SK-N-SH (cell line): ENCODE measurements at regions not wholly inside any gene's neighbourhood (a gene's known extent, or its start where the extent isn't known, plus 50 kb on each side); places are given as distances from the start of the nearest gene placed in this dataset.

Source experiments
- CTCF ChIA-PET: fragments of 300-600, 350-600 bp; formaldehyde crosslinking; extraction: SDS; loops from one replicate; lab custom pipeline; 2021; lab: Yijun Ruan, JAX
- POLR2A ChIA-PET: fragments of 350-600 bp; sonication (Branson Sonifier 250); formaldehyde crosslinking; extraction: SDS; loops from one replicate; lab custom pipeline; 2020; ENCODE audit warnings: antibody characterized with exemption, inconsistent platforms; lab: Yijun Ruan, JAX
- DNase-seq: peaks from one replicate; pipeline ENCODE4 v3.0.0; 2012
- H2AFZ ChIP-seq: fragments of 200-600 bp; sonication (generic); 2 replicates; pipeline ENCODE4 v1.8.1; 2016; ENCODE audit warnings: antibody characterized with exemption, mild to moderate bottlenecking, low read depth
- H3F3A ChIP-seq: fragments of 200-600 bp; sonication (generic); replicated peaks from 2 replicates; pipeline ENCODE3; 2016; ENCODE audit warnings: antibody characterized with exemption, mild to moderate bottlenecking; ENCODE audit not compliant: insufficient read depth
- H3K27ac ChIP-seq, 2 experiments: fragments of 200-500 bp in 1 of 2; fragments of 200-600 bp in 1 of 2; sonication (Bioruptor generic) in 1 of 2; sonication (generic), shearing (Covaris generic) in 1 of 2; 2 replicates each; pipeline versions ENCODE4 v1.5.1 to v1.6.1; 2014 to 2016; ENCODE audit warnings: low read depth in 2 of 2, inconsistent platforms in 1 of 2, low read length in 1 of 2, mild to moderate bottlenecking in 1 of 2, mixed read lengths in 1 of 2
- H3K27me3 ChIP-seq: fragments of 200-600 bp; sonication (generic), shearing (Covaris generic); 2 replicates; pipeline ENCODE4 v1.6.1; 2016; ENCODE audit warnings: mixed run types; ENCODE audit not compliant: insufficient read depth
- H3K36me3 ChIP-seq, 2 experiments: fragments of 200-500 bp in 1 of 2; fragments of 200-600 bp in 1 of 2; sonication (Bioruptor generic) in 1 of 2; sonication (generic) in 1 of 2; replicated peaks in 1 of 2; 2 replicates each; pipeline versions ENCODE3 to v1.5.1; 2014 to 2016; ENCODE audit warnings: low read length in 1 of 2, mild to moderate bottlenecking in 1 of 2; ENCODE audit not compliant: insufficient read depth in 2 of 2, control insufficient read depth in 1 of 2
- H3K4me1 ChIP-seq, 2 experiments: fragments of 200-500 bp in 1 of 2; fragments of 200-600 bp in 1 of 2; sonication (Bioruptor generic) in 1 of 2; sonication (generic), shearing (Covaris generic) in 1 of 2; 2 replicates each; pipeline versions ENCODE4 v1.5.1 to v1.6.1; 2014 to 2016; ENCODE audit warnings: low read depth in 1 of 2, low read length in 1 of 2, mixed run types in 1 of 2; ENCODE audit not compliant: insufficient read depth in 2 of 2, control insufficient read depth in 1 of 2
- H3K4me2 ChIP-seq: fragments of 200-600 bp; sonication (generic), shearing (Covaris generic); 2 replicates; pipeline ENCODE4 v1.6.1; 2017; ENCODE audit warnings: mixed run types
- H3K4me3 ChIP-seq, 2 experiments: fragments of 200-500 bp in 1 of 2; fragments of 200-600 bp in 1 of 2; sonication (Bioruptor generic) in 1 of 2; sonication (generic), shearing (Covaris generic) in 1 of 2; 2 replicates each; pipeline versions ENCODE4 v1.5.1 to v1.8.1; 2014 to 2016; ENCODE audit warnings: low read depth in 2 of 2, inconsistent platforms in 1 of 2, low read length in 1 of 2, mild to moderate bottlenecking in 1 of 2, mixed read lengths in 1 of 2, moderate library complexity in 1 of 2
- H3K79me2 ChIP-seq: fragments of 200-600 bp; sonication (generic); 2 replicates; pipeline ENCODE4 v1.8.1; 2017; ENCODE audit warnings: mild to moderate bottlenecking; ENCODE audit not compliant: insufficient read depth
- H3K9ac ChIP-seq: fragments of 200-600 bp; sonication (generic); 2 replicates; pipeline ENCODE4 v1.6.1; 2017; ENCODE audit warnings: mixed run types
- H3K9me2 ChIP-seq: fragments of 200-600 bp; sonication (generic); 2 replicates; pipeline ENCODE4 v1.6.1; 2017; ENCODE audit warnings: mixed run types
- H3K9me3 ChIP-seq: fragments of 200-600 bp; sonication (generic); 2 replicates; pipeline ENCODE4 v1.6.1; 2017; ENCODE audit warnings: mixed run types, mild to moderate bottlenecking, moderate library complexity
- H4K20me1 ChIP-seq: fragments of 200-600 bp; sonication (generic); 2 replicates; pipeline ENCODE4 v1.6.1; 2017; ENCODE audit warnings: mild to moderate bottlenecking, mixed run types; ENCODE audit not compliant: insufficient read depth
- EP300 ChIP-seq, 2 experiments: IDR thresholded peaks; 2 replicates each; pipeline versions ENCODE4 v1.4.0 to v1.6.1; 2012; ENCODE audit warnings: borderline replicate concordance in 1 of 2, low read depth in 1 of 2, low read length in 1 of 2
- FOSL2 ChIP-seq: IDR thresholded peaks from 2 replicates; pipeline ENCODE4 v1.4.0; 2012; ENCODE audit warnings: low read depth, mild to moderate bottlenecking, moderate library complexity, borderline replicate concordance
- FOXJ3 ChIP-seq: sonication (generic); formaldehyde crosslinking; IDR thresholded peaks from 2 replicates; pipeline ENCODE4 v1.5.1; 2020; ENCODE audit warnings: mild to moderate bottlenecking, missing genetic modification reagents
- GABPA ChIP-seq: IDR thresholded peaks from 2 replicates; pipeline ENCODE4 v1.4.0; 2012; ENCODE audit warnings: low read depth, mild to moderate bottlenecking
- JUND ChIP-seq: IDR thresholded peaks from 2 replicates; pipeline ENCODE4 v1.4.0; 2012
- NFIC ChIP-seq: IDR thresholded peaks from 2 replicates; pipeline ENCODE4 v1.4.0; 2012; ENCODE audit warnings: borderline replicate concordance
- NRF1 ChIP-seq: IDR thresholded peaks from 2 replicates; pipeline ENCODE4 v1.6.1; 2012; ENCODE audit warnings: low read depth, mild to moderate bottlenecking, low read length
- RCOR1 ChIP-seq: fragments of 150-350 bp; IDR thresholded peaks from 2 replicates; pipeline ENCODE4 v1.6.1; 2017; ENCODE audit warnings: antibody characterized with exemption, low read length
- RFX5 ChIP-seq: IDR thresholded peaks from 2 replicates; pipeline ENCODE4 v1.6.1; 2012; ENCODE audit warnings: mild to moderate bottlenecking, improper control_type of control experiment, low read length
- SIN3A ChIP-seq: IDR thresholded peaks from 2 replicates; pipeline ENCODE4 v1.6.1; 2012; ENCODE audit warnings: low read depth, mild to moderate bottlenecking, low read length, moderate library complexity, borderline replicate concordance
- SMC3 ChIP-seq: IDR thresholded peaks from 2 replicates; pipeline ENCODE4 v1.6.1; 2012; ENCODE audit warnings: low read depth, low read length, improper control_type of control experiment
- TEAD4 ChIP-seq: IDR thresholded peaks from 2 replicates; pipeline ENCODE4 v1.4.0; 2012; ENCODE audit warnings: mild to moderate bottlenecking, borderline replicate concordance; ENCODE audit not compliant: insufficient read depth
- YY1 ChIP-seq: IDR thresholded peaks from 2 replicates; pipeline ENCODE4 v1.4.0; 2012; ENCODE audit warnings: low read depth, mild to moderate bottlenecking
- WGBS: methylation state at CpG from one replicate; pipeline ENCODE4 v1.1.6; 2017; ENCODE audit warnings: low lambda C conversion rate; 5-methylcytosine and 5-hydroxymethylcytosine counted together
- TF ChIP-seq, protein P1 (sequence below): IDR thresholded peaks from 2 replicates; pipeline ENCODE4 v1.4.0; 2012; ENCODE audit warnings: low read depth, borderline replicate concordance
- TF ChIP-seq, protein P2 (sequence below): IDR thresholded peaks from 2 replicates; pipeline ENCODE4 v1.6.1; 2012; ENCODE audit warnings: mild to moderate bottlenecking, low read depth, low read length, moderate library complexity
- TF ChIP-seq, protein P3 (sequence below): IDR thresholded peaks from 2 replicates; pipeline ENCODE4; 2012

DNA sequence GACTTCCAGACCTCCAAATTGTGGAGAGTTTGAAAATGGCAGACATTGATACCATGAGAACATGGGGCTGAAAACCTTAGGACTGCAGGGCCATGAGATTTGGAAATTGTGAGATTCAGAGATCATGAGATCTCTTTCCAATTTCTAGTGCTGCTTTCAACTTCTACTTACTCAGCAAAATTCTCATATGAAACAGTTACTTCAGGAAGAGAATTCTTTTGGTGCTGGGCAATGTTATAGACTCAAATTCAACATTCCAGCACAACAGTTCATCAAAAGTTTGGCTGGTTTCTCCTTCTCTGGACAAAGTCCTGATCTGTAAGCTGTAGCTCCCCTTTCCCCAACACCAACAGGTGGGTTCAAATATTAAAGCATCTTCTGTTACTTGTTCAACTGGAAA, 506.9 kb upstream of the NECTIN3 start:
- Histone ChIP-seq H2AFZ (no peak overlapping the region), H3K27me3 (no peaks in the 10 kb centered on the region), H3K4me2 (no peak overlapping the region), H3F3A (peaks cover 7% of the 10 kb centered on the region), H3K9me3 (no peaks in the 10 kb centered on the region), H3K4me3 (no peak overlapping the region), H3K9me2 (peaks cover 5% of the 10 kb centered on the region; the same call in 1 of the 2 replicates), H3K9ac (no peak overlapping the region), H4K20me1 (no peaks in the 10 kb centered on the region), H3K79me2 (no peaks in the 10 kb centered on the region), H3K36me3 (no peaks in the 10 kb centered on the region), H3K4me1 (0 out of 4 replicates have a peak, but pooled peaks cover 0 to 6% of the 10 kb centered on the region in 2 experiments), H3K27ac (no peak overlapping the region)
- ChIA-PET POLR2A (no interaction called here), CTCF (no interaction called here)
- TF ChIP-seq NRF1, result no peak
- TF ChIP-seq, protein P1, sequence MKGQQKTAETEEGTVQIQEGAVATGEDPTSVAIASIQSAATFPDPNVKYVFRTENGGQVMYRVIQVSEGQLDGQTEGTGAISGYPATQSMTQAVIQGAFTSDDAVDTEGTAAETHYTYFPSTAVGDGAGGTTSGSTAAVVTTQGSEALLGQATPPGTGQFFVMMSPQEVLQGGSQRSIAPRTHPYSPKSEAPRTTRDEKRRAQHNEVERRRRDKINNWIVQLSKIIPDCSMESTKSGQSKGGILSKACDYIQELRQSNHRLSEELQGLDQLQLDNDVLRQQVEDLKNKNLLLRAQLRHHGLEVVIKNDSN, result no peak
- no peak for TF ChIP-seq JUND
- TF ChIP-seq EP300 (IDR thresholded peaks at IDR 0.05; ENCODE audit: borderline replicate concordance in 1 of 2, low read depth in 1 of 2, low read length in 1 of 2), result no peak
- no peak for TF ChIP-seq TEAD4
- no peak for TF ChIP-seq RFX5
- TF ChIP-seq FOSL2, result no peak
- TF ChIP-seq FOXJ3 (CRISPR knock-in tag), result no peak
- TF ChIP-seq YY1, result no peak
- no peak for DNase-seq

DNA sequence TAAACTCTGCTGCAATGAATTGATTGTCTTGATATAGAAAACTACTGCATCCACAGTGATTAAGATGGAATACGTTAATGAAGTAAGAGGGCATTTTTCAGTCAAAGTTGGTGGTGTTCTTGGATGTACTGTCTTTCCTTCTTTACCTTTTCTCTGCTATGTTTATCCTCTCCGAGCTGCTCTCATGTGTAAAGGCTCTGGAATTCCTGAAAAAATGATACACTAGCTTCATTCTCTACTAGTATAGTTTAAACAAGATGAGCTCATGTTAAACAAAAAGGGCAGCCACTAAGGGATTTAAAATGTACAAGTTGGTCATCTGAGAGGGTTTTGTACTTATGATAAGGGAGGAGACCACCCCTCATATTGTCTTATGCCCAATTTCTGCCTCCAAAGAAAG, 504.6 kb upstream of the NECTIN3 start:
- WGBS, result 67% methylated on average over 2 of the region's 2 CpGs
- no peaks in the 10 kb centered on the region for H4K20me1 ChIP-seq
- 0 out of 4 replicates have a peak, but pooled peaks cover 0 to 6% of the 10 kb centered on the region in 2 experiments for H3K4me1 ChIP-seq
- no peaks in the 10 kb centered on the region for H3K36me3 ChIP-seq
- H3K27me3 ChIP-seq, result no peaks in the 10 kb centered on the region
- TF ChIP-seq, protein P2, sequence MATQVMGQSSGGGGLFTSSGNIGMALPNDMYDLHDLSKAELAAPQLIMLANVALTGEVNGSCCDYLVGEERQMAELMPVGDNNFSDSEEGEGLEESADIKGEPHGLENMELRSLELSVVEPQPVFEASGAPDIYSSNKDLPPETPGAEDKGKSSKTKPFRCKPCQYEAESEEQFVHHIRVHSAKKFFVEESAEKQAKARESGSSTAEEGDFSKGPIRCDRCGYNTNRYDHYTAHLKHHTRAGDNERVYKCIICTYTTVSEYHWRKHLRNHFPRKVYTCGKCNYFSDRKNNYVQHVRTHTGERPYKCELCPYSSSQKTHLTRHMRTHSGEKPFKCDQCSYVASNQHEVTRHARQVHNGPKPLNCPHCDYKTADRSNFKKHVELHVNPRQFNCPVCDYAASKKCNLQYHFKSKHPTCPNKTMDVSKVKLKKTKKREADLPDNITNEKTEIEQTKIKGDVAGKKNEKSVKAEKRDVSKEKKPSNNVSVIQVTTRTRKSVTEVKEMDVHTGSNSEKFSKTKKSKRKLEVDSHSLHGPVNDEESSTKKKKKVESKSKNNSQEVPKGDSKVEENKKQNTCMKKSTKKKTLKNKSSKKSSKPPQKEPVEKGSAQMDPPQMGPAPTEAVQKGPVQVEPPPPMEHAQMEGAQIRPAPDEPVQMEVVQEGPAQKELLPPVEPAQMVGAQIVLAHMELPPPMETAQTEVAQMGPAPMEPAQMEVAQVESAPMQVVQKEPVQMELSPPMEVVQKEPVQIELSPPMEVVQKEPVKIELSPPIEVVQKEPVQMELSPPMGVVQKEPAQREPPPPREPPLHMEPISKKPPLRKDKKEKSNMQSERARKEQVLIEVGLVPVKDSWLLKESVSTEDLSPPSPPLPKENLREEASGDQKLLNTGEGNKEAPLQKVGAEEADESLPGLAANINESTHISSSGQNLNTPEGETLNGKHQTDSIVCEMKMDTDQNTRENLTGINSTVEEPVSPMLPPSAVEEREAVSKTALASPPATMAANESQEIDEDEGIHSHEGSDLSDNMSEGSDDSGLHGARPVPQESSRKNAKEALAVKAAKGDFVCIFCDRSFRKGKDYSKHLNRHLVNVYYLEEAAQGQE, result no peak
- TF ChIP-seq, protein P3, sequence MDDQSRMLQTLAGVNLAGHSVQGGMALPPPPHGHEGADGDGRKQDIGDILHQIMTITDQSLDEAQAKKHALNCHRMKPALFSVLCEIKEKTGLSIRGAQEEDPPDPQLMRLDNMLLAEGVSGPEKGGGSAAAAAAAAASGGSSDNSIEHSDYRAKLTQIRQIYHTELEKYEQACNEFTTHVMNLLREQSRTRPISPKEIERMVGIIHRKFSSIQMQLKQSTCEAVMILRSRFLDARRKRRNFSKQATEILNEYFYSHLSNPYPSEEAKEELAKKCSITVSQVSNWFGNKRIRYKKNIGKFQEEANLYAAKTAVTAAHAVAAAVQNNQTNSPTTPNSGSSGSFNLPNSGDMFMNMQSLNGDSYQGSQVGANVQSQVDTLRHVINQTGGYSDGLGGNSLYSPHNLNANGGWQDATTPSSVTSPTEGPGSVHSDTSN, result no peak
- TF ChIP-seq NFIC (no peak), RCOR1 (no peak), SIN3A (no peak), FOXJ3 (CRISPR knock-in tag) (no peak), GABPA (no peak), SMC3 (no peak)
- no peak for DNase-seq
- H3K9ac ChIP-seq, result no peak overlapping the region
- H3K27ac ChIP-seq, result no peak overlapping the region
- peak overlapping the region; percentile 13; the same call in 1 of the 2 replicates for H2AFZ ChIP-seq
- no peaks in the 10 kb centered on the region for H3K9me3 ChIP-seq
- H3F3A ChIP-seq, result peaks cover 7% of the 10 kb centered on the region
- no peak overlapping the region for H3K4me3 ChIP-seq
- ChIA-PET CTCF (no interaction called here), POLR2A (no interaction called here)
- H3K79me2 ChIP-seq, result no peaks in the 10 kb centered on the region
- peaks cover 5% of the 10 kb centered on the region; the same call in 1 of the 2 replicates for H3K9me2 ChIP-seq
- no peak overlapping the region for H3K4me2 ChIP-seq
